ENCODE measurements at regions not wholly inside any gene's neighbourhood (a gene's known extent, or its start where the extent isn't known, plus 50 kb on each side); places are given as distances from the start of the nearest gene placed in this dataset.
"Not testable (repeated sequence)": the region's sequence is repeated elsewhere in the genome, so short reads cannot be mapped to it uniquely, and the experiment has no call there.

- H3K27me3 Mint-ChIP-seq; H3K9me3 ChIP-seq (ENCODE audit: control extremely low read depth in 1 of 3, control insufficient read depth in 2 of 3, insufficient read depth in 1 of 3, low read length in 2 of 3); intact Hi-C loops (cut with micrococcal nuclease); H3K27me3 ChIP-seq (replicated peaks in 1 of 4; ENCODE audit: control extremely low read depth in 1 of 4, control insufficient read depth in 3 of 4, insufficient read depth in 4 of 4, low read length in 3 of 4); H3K27ac ChIP-seq (ENCODE audit: low read length in 2 of 2); ATAC-seq (ENCODE audit: low read depth); H2AFZ ChIP-seq (ENCODE audit: insufficient read depth, low read depth, low read length, poor library complexity, severe bottlenecking); H3K4me1 Mint-ChIP-seq; H3K36me3 ChIP-seq (replicated peaks in 1 of 2; ENCODE audit: control extremely low read depth in 1 of 2, control insufficient read depth in 1 of 2, extremely low read depth in 1 of 2, insufficient read depth in 2 of 2, low read length in 1 of 2); POLR2A ChIA-PET; CTCF ChIA-PET; H3K4me3 Mint-ChIP-seq; DNase-seq; H3K9me3 Mint-ChIP-seq (ENCODE audit: insufficient read depth); H3K4me2 ChIP-seq (replicated peaks; ENCODE audit: low read depth, low read length, poor library complexity, severe bottlenecking); H3K4me3 ChIP-seq (ENCODE audit: control extremely low read depth in 1 of 5, extremely low read depth in 1 of 5, insufficient read depth in 1 of 5, low read depth in 2 of 5, low read length in 4 of 5); H3K79me2 ChIP-seq (ENCODE audit: control insufficient read depth, insufficient read depth, low read length); H3K9ac ChIP-seq (ENCODE audit: low read length); H3K27ac Mint-ChIP-seq; H4K20me1 ChIP-seq (ENCODE audit: control insufficient read depth, insufficient read depth, low read length, poor library complexity, severe bottlenecking); H3K4me1 ChIP-seq (ENCODE audit: control insufficient read depth in 2 of 2, insufficient read depth in 2 of 2, low read length in 2 of 2): not testable (repeated sequence)
- no CpG with 5 or more reads among the region's 6 CpGs for WGBS (ENCODE audit: insufficient coverage)
These were observed 223.7 kb upstream of the ANKRD20A1 start for GRCh38 chr9:67635067-67635466.

- DNase-seq = peak; percentile 1
- 83% methylated on average over 7 of the region's 15 CpGs for WGBS (ENCODE audit: insufficient coverage)
- H3K36me3 ChIP-seq (replicated peaks in 1 of 2; ENCODE audit: control extremely low read depth in 1 of 2, control insufficient read depth in 1 of 2, extremely low read depth in 1 of 2, insufficient read depth in 2 of 2, low read length in 1 of 2); H3K27ac Mint-ChIP-seq; H3K4me3 ChIP-seq (ENCODE audit: control extremely low read depth in 1 of 5, extremely low read depth in 1 of 5, insufficient read depth in 1 of 5, low read depth in 2 of 5, low read length in 4 of 5); H3K9ac ChIP-seq (ENCODE audit: low read length); H2AFZ ChIP-seq (ENCODE audit: insufficient read depth, low read depth, low read length, poor library complexity, severe bottlenecking); H3K79me2 ChIP-seq (ENCODE audit: control insufficient read depth, insufficient read depth, low read length); CTCF ChIA-PET; intact Hi-C loops (cut with micrococcal nuclease); H3K9me3 Mint-ChIP-seq (ENCODE audit: insufficient read depth); H3K27me3 Mint-ChIP-seq; H3K4me2 ChIP-seq (replicated peaks; ENCODE audit: low read depth, low read length, poor library complexity, severe bottlenecking); H3K4me1 ChIP-seq (ENCODE audit: control insufficient read depth in 2 of 2, insufficient read depth in 2 of 2, low read length in 2 of 2); ATAC-seq (ENCODE audit: low read depth); POLR2A ChIA-PET; H3K27me3 ChIP-seq (replicated peaks in 1 of 4; ENCODE audit: control extremely low read depth in 1 of 4, control insufficient read depth in 3 of 4, insufficient read depth in 4 of 4, low read length in 3 of 4); H4K20me1 ChIP-seq (ENCODE audit: control insufficient read depth, insufficient read depth, low read length, poor library complexity, severe bottlenecking); H3K27ac ChIP-seq (ENCODE audit: low read length in 2 of 2); H3K4me3 Mint-ChIP-seq; H3K4me1 Mint-ChIP-seq; H3K9me3 ChIP-seq (ENCODE audit: control extremely low read depth in 1 of 3, control insufficient read depth in 2 of 3, insufficient read depth in 1 of 3, low read length in 2 of 3): not testable (repeated sequence)
These were observed 246.8 kb upstream of the ANKRD20A1 start for GRCh38 chr9:67611900-67612299.

DNA sequence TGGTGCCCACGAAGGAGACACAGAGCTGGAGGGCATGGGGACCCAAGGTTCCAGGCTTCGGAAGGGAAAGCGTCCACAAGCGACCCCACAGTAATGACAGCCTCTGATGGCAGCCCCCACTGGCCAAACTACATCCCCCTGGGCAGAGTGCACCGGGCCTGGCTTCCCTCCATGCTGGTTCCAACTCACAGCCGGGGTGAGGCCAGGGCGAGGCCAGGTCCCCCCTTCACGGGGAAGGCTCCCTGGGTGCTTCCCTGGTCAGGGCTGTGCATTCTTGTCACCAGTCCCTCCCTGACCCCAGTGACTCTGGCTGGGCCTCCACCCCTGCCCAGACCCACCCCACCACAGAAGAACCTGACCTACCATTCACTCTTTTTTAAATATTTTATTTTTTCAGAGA lies 248.9 kb upstream of the ANKRD20A1 start:
- intact Hi-C loops (cut with micrococcal nuclease); H3K4me1 Mint-ChIP-seq; H3K9me3 ChIP-seq (ENCODE audit: control extremely low read depth in 1 of 3, control insufficient read depth in 2 of 3, insufficient read depth in 1 of 3, low read length in 2 of 3); H2AFZ ChIP-seq (ENCODE audit: insufficient read depth, low read depth, low read length, poor library complexity, severe bottlenecking); H3K4me3 ChIP-seq (ENCODE audit: control extremely low read depth in 1 of 5, extremely low read depth in 1 of 5, insufficient read depth in 1 of 5, low read depth in 2 of 5, low read length in 4 of 5); H4K20me1 ChIP-seq (ENCODE audit: control insufficient read depth, insufficient read depth, low read length, poor library complexity, severe bottlenecking); H3K79me2 ChIP-seq (ENCODE audit: control insufficient read depth, insufficient read depth, low read length); H3K27me3 Mint-ChIP-seq; POLR2A ChIA-PET; H3K9ac ChIP-seq (ENCODE audit: low read length); ATAC-seq (ENCODE audit: low read depth); H3K9me3 Mint-ChIP-seq (ENCODE audit: insufficient read depth); H3K27me3 ChIP-seq (replicated peaks in 1 of 4; ENCODE audit: control extremely low read depth in 1 of 4, control insufficient read depth in 3 of 4, insufficient read depth in 4 of 4, low read length in 3 of 4); H3K36me3 ChIP-seq (replicated peaks in 1 of 2; ENCODE audit: control extremely low read depth in 1 of 2, control insufficient read depth in 1 of 2, extremely low read depth in 1 of 2, insufficient read depth in 2 of 2, low read length in 1 of 2); H3K4me3 Mint-ChIP-seq; H3K27ac ChIP-seq (ENCODE audit: low read length in 2 of 2); H3K27ac Mint-ChIP-seq; H3K4me1 ChIP-seq (ENCODE audit: control insufficient read depth in 2 of 2, insufficient read depth in 2 of 2, low read length in 2 of 2); H3K4me2 ChIP-seq (replicated peaks; ENCODE audit: low read depth, low read length, poor library complexity, severe bottlenecking); CTCF ChIA-PET; DNase-seq: not testable (repeated sequence)
- WGBS (ENCODE audit: insufficient coverage) = no CpG with 5 or more reads among the region's 8 CpGs

DNA sequence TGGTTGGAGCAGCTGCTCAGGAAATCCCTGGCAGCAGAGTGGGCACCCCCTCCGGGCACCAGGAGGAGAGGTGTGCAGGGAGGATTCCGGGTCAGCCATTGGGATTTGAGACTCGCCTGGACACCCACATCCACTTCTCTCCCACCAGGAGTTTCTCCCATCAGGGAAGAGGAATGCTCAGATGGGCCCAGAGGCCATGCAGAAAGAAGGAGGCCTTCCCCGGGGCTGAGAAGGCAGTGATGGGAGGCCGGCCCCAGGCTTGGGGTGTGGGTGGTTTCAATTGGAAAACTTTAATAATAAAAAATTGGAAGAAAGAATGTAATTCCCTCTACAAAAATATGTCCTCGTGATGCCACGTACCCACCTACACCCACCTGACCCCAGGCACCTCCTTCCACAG lies 249.3 kb upstream of the ANKRD20A1 start:
- H3K27me3 Mint-ChIP-seq; CTCF ChIA-PET; H3K9ac ChIP-seq (ENCODE audit: low read length); H3K79me2 ChIP-seq (ENCODE audit: control insufficient read depth, insufficient read depth, low read length); ATAC-seq (ENCODE audit: low read depth); H3K36me3 ChIP-seq (replicated peaks in 1 of 2; ENCODE audit: control extremely low read depth in 1 of 2, control insufficient read depth in 1 of 2, extremely low read depth in 1 of 2, insufficient read depth in 2 of 2, low read length in 1 of 2); H3K27ac Mint-ChIP-seq; H2AFZ ChIP-seq (ENCODE audit: insufficient read depth, low read depth, low read length, poor library complexity, severe bottlenecking); POLR2A ChIA-PET; intact Hi-C loops (cut with micrococcal nuclease); H3K4me1 ChIP-seq (ENCODE audit: control insufficient read depth in 2 of 2, insufficient read depth in 2 of 2, low read length in 2 of 2); H3K9me3 Mint-ChIP-seq (ENCODE audit: insufficient read depth); H3K4me3 Mint-ChIP-seq; H3K4me2 ChIP-seq (replicated peaks; ENCODE audit: low read depth, low read length, poor library complexity, severe bottlenecking); DNase-seq; H3K27ac ChIP-seq (ENCODE audit: low read length in 2 of 2); H3K27me3 ChIP-seq (replicated peaks in 1 of 4; ENCODE audit: control extremely low read depth in 1 of 4, control insufficient read depth in 3 of 4, insufficient read depth in 4 of 4, low read length in 3 of 4); H3K4me3 ChIP-seq (ENCODE audit: control extremely low read depth in 1 of 5, extremely low read depth in 1 of 5, insufficient read depth in 1 of 5, low read depth in 2 of 5, low read length in 4 of 5); H3K9me3 ChIP-seq (ENCODE audit: control extremely low read depth in 1 of 3, control insufficient read depth in 2 of 3, insufficient read depth in 1 of 3, low read length in 2 of 3); H4K20me1 ChIP-seq (ENCODE audit: control insufficient read depth, insufficient read depth, low read length, poor library complexity, severe bottlenecking); H3K4me1 Mint-ChIP-seq: not testable (repeated sequence)
- no CpG with 5 or more reads among the region's 7 CpGs for WGBS (ENCODE audit: insufficient coverage)
